C4-2B (cell line): ENCODE measurements at regions not wholly inside any gene's neighbourhood (a gene's known extent, or its start where the extent isn't known, plus 50 kb on each side); places are given as distances from the start of the nearest gene placed in this dataset.

Experiments
- H3K27ac ChIP-seq: fragments of 450-650 bp; 2 replicates; pipeline ENCODE4 v1.5.1; 2017
- ZFX ChIP-seq: fragments of 450-650 bp; IDR thresholded peaks from 2 replicates; pipeline ENCODE4 v1.6.1; 2017
- TF ChIP-seq, protein P1 (sequence below): fragments of 450-650 bp; conservative IDR thresholded peaks from 2 replicates; pipeline ENCODE4 v1.5.1; 2017; ENCODE audit warnings: mild to moderate bottlenecking

DNA sequence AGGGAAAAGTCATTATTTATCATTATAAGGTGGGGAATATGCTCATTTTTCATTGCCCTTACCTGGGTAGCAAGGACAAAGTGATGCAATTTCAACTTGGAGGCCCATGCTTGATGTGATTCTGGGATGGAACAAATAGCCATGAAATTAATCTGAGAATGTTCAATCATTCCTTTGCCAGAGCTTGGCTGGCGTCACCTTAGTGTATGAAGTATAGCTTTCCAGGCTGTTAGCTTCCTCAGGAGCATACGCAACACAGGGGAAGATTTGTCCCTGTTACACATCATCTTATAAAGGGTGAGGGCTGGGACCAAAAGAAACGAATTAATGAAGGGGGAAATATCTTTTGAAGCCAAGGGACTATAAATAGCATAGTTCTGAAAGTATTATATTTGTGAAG lies 91.4 kb upstream of the DEPDC1 start:
- TF ChIP-seq ZFX: no peak
- TF ChIP-seq, protein P1, sequence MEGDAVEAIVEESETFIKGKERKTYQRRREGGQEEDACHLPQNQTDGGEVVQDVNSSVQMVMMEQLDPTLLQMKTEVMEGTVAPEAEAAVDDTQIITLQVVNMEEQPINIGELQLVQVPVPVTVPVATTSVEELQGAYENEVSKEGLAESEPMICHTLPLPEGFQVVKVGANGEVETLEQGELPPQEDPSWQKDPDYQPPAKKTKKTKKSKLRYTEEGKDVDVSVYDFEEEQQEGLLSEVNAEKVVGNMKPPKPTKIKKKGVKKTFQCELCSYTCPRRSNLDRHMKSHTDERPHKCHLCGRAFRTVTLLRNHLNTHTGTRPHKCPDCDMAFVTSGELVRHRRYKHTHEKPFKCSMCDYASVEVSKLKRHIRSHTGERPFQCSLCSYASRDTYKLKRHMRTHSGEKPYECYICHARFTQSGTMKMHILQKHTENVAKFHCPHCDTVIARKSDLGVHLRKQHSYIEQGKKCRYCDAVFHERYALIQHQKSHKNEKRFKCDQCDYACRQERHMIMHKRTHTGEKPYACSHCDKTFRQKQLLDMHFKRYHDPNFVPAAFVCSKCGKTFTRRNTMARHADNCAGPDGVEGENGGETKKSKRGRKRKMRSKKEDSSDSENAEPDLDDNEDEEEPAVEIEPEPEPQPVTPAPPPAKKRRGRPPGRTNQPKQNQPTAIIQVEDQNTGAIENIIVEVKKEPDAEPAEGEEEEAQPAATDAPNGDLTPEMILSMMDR: no peak
- no peak overlapping the region for H3K27ac ChIP-seq

DNA sequence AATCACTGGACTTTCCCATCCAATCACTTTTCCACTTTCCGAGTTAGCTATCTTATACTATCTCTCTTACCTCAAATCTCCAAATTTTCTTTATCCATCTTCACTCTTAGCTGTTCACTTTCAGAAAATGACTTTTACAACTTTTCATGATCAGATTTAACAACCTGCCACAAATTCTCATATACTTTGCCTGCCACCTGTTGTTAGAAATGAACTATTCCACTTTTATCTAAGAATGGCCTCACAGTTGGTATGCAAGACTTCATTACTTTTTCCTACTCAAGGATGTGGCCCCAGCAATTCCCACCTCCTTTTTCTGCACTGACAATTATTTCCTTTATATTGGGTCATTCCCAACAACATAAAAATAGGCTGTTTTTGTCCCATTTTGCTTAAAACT lies 93.6 kb upstream of the DEPDC1 start:
- TF ChIP-seq, protein P1: peak; percentile 11; the same call in 1 of the 2 replicates
- no peak for TF ChIP-seq ZFX
- H3K27ac ChIP-seq: no peak overlapping the region

DNA sequence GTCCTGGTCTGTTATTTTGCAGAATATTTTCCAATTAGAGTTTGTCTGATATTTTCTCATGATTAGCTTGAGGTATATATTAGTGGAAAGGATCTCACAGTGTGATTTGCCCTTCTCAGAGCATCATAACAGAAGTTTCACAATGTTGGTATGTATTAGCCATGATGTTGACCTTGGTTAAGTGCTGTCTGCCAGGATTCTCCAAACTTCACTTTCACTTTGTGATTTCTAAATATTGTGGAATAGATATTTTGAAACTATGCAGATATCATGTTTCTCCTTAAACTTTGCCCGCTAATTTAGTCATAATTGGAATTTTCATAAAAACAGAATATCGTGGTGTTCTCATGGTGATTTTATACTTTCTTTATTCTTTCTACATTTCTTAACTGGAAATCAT lies 98.0 kb upstream of the DEPDC1 start:
- no peak overlapping the region for H3K27ac ChIP-seq
- TF ChIP-seq, protein P1: no peak
- no peak for TF ChIP-seq ZFX

DNA sequence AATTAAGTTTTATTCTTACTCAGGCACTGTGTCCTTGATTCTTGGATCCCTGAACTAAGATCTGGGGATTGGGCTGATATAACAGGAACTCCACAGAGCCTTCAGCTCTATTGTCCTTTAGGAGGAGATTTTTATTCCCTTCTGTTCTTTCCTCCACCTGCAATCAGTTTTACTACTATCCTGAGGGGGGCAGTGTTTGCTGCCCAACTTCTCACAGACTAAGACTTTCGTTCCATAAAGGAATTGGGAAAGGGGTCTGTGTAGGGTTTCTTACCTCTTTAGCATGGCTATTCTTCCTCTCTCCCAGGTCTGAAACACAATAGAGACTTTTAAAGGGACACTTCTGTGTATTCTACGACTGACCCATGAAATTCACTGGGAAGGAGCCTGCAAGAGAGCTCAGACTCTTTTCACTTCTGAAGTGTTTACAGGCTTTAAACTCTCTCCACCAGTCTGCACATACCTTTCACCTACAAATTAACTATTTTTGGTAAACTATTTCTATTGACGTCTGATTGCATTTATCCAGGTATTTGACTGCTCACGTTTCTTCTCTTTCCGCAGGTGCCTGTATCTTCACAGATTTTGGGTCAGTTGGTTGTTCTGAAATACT lies 103.3 kb upstream of the DEPDC1 start:
- TF ChIP-seq, protein P1: peak; percentile 63
- TF ChIP-seq ZFX: no peak
- H3K27ac ChIP-seq: no peak overlapping the region

DNA sequence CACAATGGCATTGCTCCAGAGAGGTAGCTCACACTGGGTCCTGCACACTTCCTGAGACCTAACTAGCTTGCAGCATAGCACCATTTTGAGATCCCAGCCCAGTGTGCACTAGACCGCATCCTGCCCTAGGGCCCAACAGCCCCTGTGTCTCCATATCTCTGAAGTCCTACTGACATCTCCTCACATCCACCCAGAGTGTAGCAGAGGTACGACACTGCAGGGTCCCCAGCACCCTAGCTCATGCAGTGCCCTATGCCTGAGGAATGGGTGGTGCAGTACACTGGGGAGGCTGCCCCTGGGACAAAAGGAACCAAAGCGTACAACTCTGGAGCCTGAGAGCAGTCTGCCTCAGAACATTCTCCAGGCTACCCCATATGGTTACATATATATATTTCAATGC lies 111.4 kb upstream of the DEPDC1 start:
- no peak for TF ChIP-seq ZFX
- TF ChIP-seq, protein P1: no peak
- H3K27ac ChIP-seq: no peak overlapping the region

DNA sequence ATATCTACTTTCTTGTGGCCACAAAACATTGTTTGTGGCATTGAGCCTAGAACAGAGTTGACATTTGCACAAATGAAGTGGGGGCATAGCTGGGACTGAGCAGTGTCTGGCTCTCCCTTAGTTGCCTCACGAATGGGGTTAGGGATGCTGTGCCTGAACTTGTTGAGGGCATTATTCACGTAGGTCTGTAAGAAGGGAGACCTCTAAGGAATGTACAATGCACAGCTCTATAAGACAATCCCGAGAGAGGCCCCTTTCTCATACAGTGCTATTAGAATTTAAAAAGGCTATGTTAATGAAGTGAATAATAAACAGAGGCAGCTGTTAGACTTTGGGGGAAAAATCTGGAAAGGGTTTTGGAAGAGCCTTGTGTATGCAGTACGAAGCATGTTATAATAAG lies 118.4 kb upstream of the DEPDC1 start:
- H3K27ac ChIP-seq: no peak overlapping the region
- TF ChIP-seq ZFX: no peak
- TF ChIP-seq, protein P1: no peak

DNA sequence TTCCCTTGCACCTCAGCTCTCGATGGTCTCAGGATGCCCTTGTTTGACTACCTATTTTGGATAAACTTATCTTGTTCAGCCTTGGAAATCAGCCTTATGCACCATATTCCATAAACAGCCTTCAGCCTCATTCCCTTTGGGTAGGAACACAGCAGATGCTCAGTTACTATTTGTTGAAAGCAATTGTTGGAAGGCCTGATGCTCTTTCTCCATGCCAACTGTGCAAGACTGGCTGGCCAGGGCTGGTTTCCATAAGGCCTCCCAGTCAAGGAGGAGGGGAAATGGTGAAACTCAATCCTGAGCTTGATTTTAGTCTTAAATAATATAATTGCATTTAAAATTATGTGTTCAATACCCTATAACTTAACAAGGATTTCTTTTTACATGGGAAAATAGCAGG lies 121.1 kb upstream of the DEPDC1 start:
- no peak for TF ChIP-seq ZFX
- TF ChIP-seq, protein P1: no peak
- no peak overlapping the region for H3K27ac ChIP-seq
